ENCODE measurements at regions not wholly inside any gene's neighbourhood (a gene's known extent, or its start where the extent isn't known, plus 50 kb on each side); places are given as distances from the start of the nearest gene placed in this dataset.

- DNase-seq (ENCODE audit: low read depth, low spot score) = no peak
- H3K4me3 ChIP-seq (ENCODE audit: low read depth, low read length) = no peak overlapping the region
- POLR2A ChIA-PET = no interaction called here
- CTCF ChIA-PET = no interaction called here
- no peak for TF ChIP-seq CTCF (IDR thresholded peaks at IDR 0.05; ENCODE audit: insufficient read depth, low read length, missing control alignments)
Measured at GRCh38 chr11:134554861-134555260, 142.8 kb upstream of the B3GAT1 start.

- TF ChIP-seq CTCF (IDR thresholded peaks at IDR 0.05; ENCODE audit: insufficient read depth, low read length, missing control alignments) = no peak
- CTCF ChIA-PET = no interaction called here
- no peak overlapping the region for H3K4me3 ChIP-seq (ENCODE audit: low read depth, low read length)
- POLR2A ChIA-PET = no interaction called here
- DNase-seq (ENCODE audit: low read depth, low spot score) = no peak
Measured at GRCh38 chr11:134554106-134554505, 142.1 kb upstream of the B3GAT1 start.

GRCh38 chr11:134552749-134553148, 140.7 kb upstream of the B3GAT1 start:
- CTCF ChIA-PET = no interaction called here

GRCh38 chr11:134545521-134545920, 133.5 kb upstream of the B3GAT1 start:
- CTCF ChIA-PET = no interaction called here
- POLR2A ChIA-PET = no interaction called here
- TF ChIP-seq CTCF (IDR thresholded peaks at IDR 0.05; ENCODE audit: insufficient read depth, low read length, missing control alignments) = no peak
- no peak for DNase-seq (ENCODE audit: low read depth, low spot score)
- no peak overlapping the region for H3K4me3 ChIP-seq (ENCODE audit: low read depth, low read length)

More at GRCh38 chr11:134552749-134553148, 140.7 kb upstream of the B3GAT1 start:
- TF ChIP-seq CTCF (IDR thresholded peaks at IDR 0.05; ENCODE audit: insufficient read depth, low read length, missing control alignments) = no peak
- POLR2A ChIA-PET = no interaction called here
- no peak for DNase-seq (ENCODE audit: low read depth, low spot score)
- no peak overlapping the region for H3K4me3 ChIP-seq (ENCODE audit: low read depth, low read length)

- H3K4me3 ChIP-seq (ENCODE audit: low read depth, low read length) = no peak overlapping the region
- DNase-seq (ENCODE audit: low read depth, low spot score) = no peak
- ChIA-PET CTCF (no interaction called here), POLR2A (no interaction called here)
- TF ChIP-seq CTCF (IDR thresholded peaks at IDR 0.05; ENCODE audit: insufficient read depth, low read length, missing control alignments) = no peak
Measured at GRCh38 chr11:134544095-134544815, 132.2 kb upstream of the B3GAT1 start.

GRCh38 chr11:134543645-134544044, 131.6 kb upstream of the B3GAT1 start:
- ChIA-PET POLR2A (no interaction called here), CTCF (no interaction called here)
- no peak for TF ChIP-seq CTCF (IDR thresholded peaks at IDR 0.05; ENCODE audit: insufficient read depth, low read length, missing control alignments)
- no peak for DNase-seq (ENCODE audit: low read depth, low spot score)
- H3K4me3 ChIP-seq (ENCODE audit: low read depth, low read length) = no peak overlapping the region

Data from AG04449 (cell line).